Thyroid gland (tissue), 4 donors: ENCODE measurements at regions not wholly inside any gene's neighbourhood (a gene's known extent, or its start where the extent isn't known, plus 50 kb on each side); places are given as distances from the start of the nearest gene placed in this dataset.
A peak's percentile ranks its signal among the peaks of the same experiment; 100 is the strongest.

Experiments used
- POLR2A ChIP-seq, 2 donors: fragments of 450-650 bp; IDR thresholded peaks; one replicate each; pipeline ENCODE4 v1.6.1; 2017; ENCODE audit warnings: antibody characterized with exemption in 2 of 2, mild to moderate bottlenecking in 2 of 2, moderate library complexity in 1 of 2
- TF ChIP-seq, protein P1 (sequence below), 6 experiments: fragments of 200-600 bp in 3 of 6; fragments of 450-650 bp in 3 of 6; sonication (generic) in 3 of 6; IDR thresholded peaks; one replicate each; pipeline ENCODE4 v1.5.1; 2016 to 2019; ENCODE audit warnings: antibody characterized with exemption in 6 of 6, mild to moderate bottlenecking in 2 of 6, inconsistent platforms in 1 of 6, moderate library complexity in 1 of 6

DNA sequence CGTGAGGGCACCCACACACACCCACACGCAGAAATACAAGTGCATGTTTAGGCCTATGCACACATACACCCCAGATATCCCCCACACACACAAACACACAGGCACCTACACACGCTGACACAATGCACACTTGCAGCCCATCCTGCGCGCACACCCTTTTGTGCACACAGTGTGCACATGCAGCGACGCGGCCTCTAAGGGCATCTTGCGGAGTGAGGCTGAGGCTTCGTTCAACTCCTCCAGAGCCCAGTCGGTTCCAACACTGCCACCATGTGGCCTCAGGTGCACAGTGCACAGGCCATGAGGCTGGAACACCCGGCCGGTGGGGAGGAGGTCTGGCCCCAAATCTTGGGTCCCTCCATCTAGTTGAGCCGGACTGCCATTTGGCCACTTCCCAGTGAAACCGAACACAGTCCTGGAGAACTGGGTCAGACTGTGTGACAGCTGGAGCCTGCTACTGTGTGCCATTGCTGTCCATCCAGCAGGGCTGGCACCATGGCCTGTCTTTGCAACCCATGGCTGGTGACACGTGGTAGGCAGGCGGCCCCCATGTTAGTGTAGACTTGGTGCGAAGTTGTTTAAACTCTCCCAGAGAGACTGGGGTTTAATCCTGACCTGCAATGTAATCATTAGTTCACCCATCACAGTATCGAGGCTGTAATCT, 97.7 kb upstream of the MVB12B start:
- TF ChIP-seq, protein P1, sequence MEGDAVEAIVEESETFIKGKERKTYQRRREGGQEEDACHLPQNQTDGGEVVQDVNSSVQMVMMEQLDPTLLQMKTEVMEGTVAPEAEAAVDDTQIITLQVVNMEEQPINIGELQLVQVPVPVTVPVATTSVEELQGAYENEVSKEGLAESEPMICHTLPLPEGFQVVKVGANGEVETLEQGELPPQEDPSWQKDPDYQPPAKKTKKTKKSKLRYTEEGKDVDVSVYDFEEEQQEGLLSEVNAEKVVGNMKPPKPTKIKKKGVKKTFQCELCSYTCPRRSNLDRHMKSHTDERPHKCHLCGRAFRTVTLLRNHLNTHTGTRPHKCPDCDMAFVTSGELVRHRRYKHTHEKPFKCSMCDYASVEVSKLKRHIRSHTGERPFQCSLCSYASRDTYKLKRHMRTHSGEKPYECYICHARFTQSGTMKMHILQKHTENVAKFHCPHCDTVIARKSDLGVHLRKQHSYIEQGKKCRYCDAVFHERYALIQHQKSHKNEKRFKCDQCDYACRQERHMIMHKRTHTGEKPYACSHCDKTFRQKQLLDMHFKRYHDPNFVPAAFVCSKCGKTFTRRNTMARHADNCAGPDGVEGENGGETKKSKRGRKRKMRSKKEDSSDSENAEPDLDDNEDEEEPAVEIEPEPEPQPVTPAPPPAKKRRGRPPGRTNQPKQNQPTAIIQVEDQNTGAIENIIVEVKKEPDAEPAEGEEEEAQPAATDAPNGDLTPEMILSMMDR (IDR thresholded peaks at IDR 0.05), result peak; percentile 84 to 94 (median 88)
- no peak for TF ChIP-seq POLR2A (IDR thresholded peaks at IDR 0.05)
